Lower lobe of right lung (tissue), 2 donors: ENCODE measurements at regions not wholly inside any gene's neighbourhood (a gene's known extent, or its start where the extent isn't known, plus 50 kb on each side); places are given as distances from the start of the nearest gene placed in this dataset.

Source experiments
- ATAC-seq, 2 donors: fragments of 200-7000 bp; cut with Tn5 transposase; one replicate each; pipeline ENCODE4 v1.9.1; 2020 to 2022; ENCODE audit warnings: mild to moderate bottlenecking in 2 of 2, moderate library complexity in 2 of 2
- DNase-seq: peaks from one replicate; pipeline ENCODE4 v3.0.0-alpha.2; 2020
- H3K27ac ChIP-seq: fragments of 200-600 bp; one replicate; pipeline ENCODE4 v1.8.0; 2022
- H3K27me3 ChIP-seq: fragments of 200-600 bp; one replicate; pipeline ENCODE4 v1.8.0; 2022; ENCODE audit warnings: low read depth
- H3K36me3 ChIP-seq: fragments of 200-600 bp; one replicate; pipeline ENCODE4 v1.8.0; 2022; ENCODE audit warnings: mild to moderate bottlenecking
- H3K4me1 ChIP-seq: fragments of 200-600 bp; one replicate; pipeline ENCODE4 v1.8.0; 2022
- H3K4me3 ChIP-seq: fragments of 200-600 bp; one replicate; pipeline ENCODE4 v1.8.0; 2022; ENCODE audit warnings: mild to moderate bottlenecking
- H3K9me3 ChIP-seq: fragments of 200-600 bp; one replicate; pipeline ENCODE4 v1.8.0; 2022
- CTCF ChIP-seq: fragments of 200-600 bp; IDR thresholded peaks from one replicate; pipeline ENCODE4 v1.8.0; 2022; ENCODE audit warnings: antibody characterized with exemption, mild to moderate bottlenecking
- intact Hi-C: fragments of 100-400 bp; cut with DNase I; formaldehyde crosslinking; loops from one replicate; pipeline ENCODE4 v1.11.0; 2022
- donor health status: DM: no; HTN: yes; CAD: no; lungs with severe emphysema.

DNA sequence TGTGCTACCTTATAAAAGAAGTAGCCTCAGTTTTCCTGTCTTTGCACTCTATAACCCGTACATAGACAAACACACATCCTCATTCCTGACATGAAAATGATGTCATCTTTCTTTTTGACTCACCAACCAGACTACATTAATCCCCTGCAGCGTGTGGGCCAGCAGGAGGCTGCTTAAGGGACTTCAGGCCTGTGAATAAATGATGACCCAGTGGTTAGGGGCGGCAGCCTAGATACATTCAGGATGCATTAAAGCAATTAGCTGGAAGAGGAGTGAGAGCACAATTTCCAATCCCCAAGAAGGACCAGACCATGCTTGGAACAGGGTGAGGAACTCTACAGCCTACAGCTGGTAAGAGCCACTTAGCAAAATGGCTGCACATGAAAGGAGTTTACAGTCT lies 57.3 kb upstream of the KLF7 start:
- Histone ChIP-seq H3K27ac (no peak overlapping the region), H3K4me3 (no peak overlapping the region), H3K4me1 (peaks cover 31% of the 10 kb centered on the region), H3K36me3 (no peaks in the 10 kb centered on the region), H3K9me3 (no peaks in the 10 kb centered on the region), H3K27me3 (no peaks in the 10 kb centered on the region)
- TF ChIP-seq CTCF, result no peak
- ATAC-seq (no peak), DNase-seq (no peak)
- intact Hi-C loops, result no loop called here

DNA sequence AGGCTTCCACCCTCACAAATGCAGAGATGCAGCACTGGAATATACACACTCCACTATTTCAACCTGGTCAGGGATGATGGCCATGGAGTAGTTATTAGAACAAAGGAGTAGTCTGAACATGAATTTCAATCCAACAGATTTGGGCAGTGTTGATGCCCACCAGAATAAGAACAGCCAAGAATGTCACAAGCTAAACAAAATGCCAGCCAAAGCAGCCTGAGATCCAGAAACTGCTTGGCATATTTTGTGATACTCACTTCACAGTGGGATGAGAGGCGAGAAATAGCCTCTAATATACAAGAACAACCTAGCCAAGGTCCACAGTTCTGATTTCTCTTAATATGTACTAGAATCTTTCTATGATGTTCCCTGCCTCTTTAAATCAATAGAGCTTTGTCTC lies 58.6 kb upstream of the KLF7 start:
- intact Hi-C loops, result no loop called here
- H3K4me3 ChIP-seq, result no peak overlapping the region
- no peaks in the 10 kb centered on the region for H3K9me3 ChIP-seq
- no peaks in the 10 kb centered on the region for H3K27me3 ChIP-seq
- no peak overlapping the region for H3K27ac ChIP-seq
- ATAC-seq, result no peak
- TF ChIP-seq CTCF, result no peak
- no peak for DNase-seq
- peaks cover 40% of the 10 kb centered on the region for H3K4me1 ChIP-seq
- no peaks in the 10 kb centered on the region for H3K36me3 ChIP-seq

- intact Hi-C loops, result no loop called here
- H3K27me3 ChIP-seq, result no peaks in the 10 kb centered on the region
Observed at GRCh38 chr2:207224791-207225482, 59.2 kb upstream of the KLF7 start.

DNA sequence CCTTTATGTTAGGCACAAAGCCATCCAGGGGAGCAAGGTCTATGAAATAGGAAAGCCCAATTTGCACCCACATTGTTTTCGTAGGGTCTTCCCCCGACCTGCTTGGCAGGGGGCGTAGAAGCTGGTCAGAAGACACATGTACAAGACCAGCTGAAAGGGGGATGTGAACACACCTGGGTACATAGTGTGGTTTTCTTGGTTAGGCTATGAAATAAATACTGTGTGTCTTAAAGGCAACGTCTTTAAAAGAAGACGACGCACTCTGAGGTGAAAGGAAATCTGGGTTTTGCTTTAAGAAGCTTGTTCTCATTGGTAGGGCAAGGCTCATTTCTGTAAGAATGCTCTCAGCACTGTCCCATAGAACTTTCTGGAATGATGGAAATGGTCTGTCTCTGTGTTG lies 60.0 kb upstream of the KLF7 start:
- intact Hi-C loops, result no loop called here
- TF ChIP-seq CTCF, result no peak
- no peaks in the 10 kb centered on the region for H3K9me3 ChIP-seq
- peaks cover 44% of the 10 kb centered on the region for H3K4me1 ChIP-seq
- no peak overlapping the region for H3K4me3 ChIP-seq
- peak overlapping the region; percentile 69 for H3K27ac ChIP-seq
- H3K36me3 ChIP-seq, result no peaks in the 10 kb centered on the region
- H3K27me3 ChIP-seq, result no peaks in the 10 kb centered on the region
- DNase-seq (no peak), ATAC-seq (no peak)

More at GRCh38 chr2:207224791-207225482, 59.2 kb upstream of the KLF7 start:
- no peaks in the 10 kb centered on the region for H3K9me3 ChIP-seq
- ATAC-seq (no peak), DNase-seq (no peak)
- no peak overlapping the region for H3K27ac ChIP-seq
- no peaks in the 10 kb centered on the region for H3K36me3 ChIP-seq
- no peak for TF ChIP-seq CTCF
- H3K4me1 ChIP-seq, result peaks cover 40% of the 10 kb centered on the region
- no peak overlapping the region for H3K4me3 ChIP-seq

GRCh38 chr2:207226243-207226642 lies 60.5 kb upstream of the KLF7 start:
- Histone ChIP-seq H3K9me3 (no peaks in the 10 kb centered on the region), H3K4me1 (peaks cover 47% of the 10 kb centered on the region), H3K27me3 (no peaks in the 10 kb centered on the region), H3K4me3 (no peak overlapping the region), H3K36me3 (no peaks in the 10 kb centered on the region), H3K27ac (peak overlapping the region; percentile 69)
- DNase-seq (no peak), ATAC-seq (peak in 1 of 2 donors; percentile 9)
- intact Hi-C loops, result no loop called here
- TF ChIP-seq CTCF, result no peak
